ENCODE measurements at regions not wholly inside any gene's neighbourhood (a gene's known extent, or its start where the extent isn't known, plus 50 kb on each side); places are given as distances from the start of the nearest gene placed in this dataset.

DNA sequence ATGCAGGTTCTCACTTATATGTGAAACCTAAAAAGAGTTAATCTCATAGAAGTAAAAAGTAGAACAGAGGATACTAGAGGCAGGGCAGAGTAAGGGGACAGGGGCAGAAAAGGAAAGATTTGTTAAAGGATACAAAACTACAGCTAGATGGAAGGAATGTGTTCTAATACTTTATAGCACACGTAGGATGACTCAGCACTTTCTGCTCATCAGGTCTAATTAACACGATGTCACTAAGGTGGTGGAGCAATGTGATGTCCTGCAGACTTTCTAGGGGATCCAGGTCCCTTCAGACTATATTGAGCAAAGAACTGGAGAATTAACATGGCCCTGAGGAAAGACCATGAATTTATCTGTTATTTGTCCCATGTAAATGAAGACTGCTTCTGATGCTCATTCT lies 80.8 kb upstream of the CMKLR1 start:
- intact Hi-C loops (cut with DNase I; ENCODE audit: low total_unique reads) (no loop called here), in situ Hi-C loops (cut with MboI; ENCODE audit: low sequenced_read_pairs in 4 of 4) (no loop called here)
- DNase-seq (no peak), ATAC-seq (no peak)
- Histone ChIP-seq H3K4me1 (no peaks in the 10 kb centered on the region), H3K4me3 (no peak overlapping the region), H3K27ac (no peak overlapping the region), H3K27me3 (no peaks in the 10 kb centered on the region), H3K9me3 (no peaks in the 10 kb centered on the region), H3K36me3 (no peaks in the 10 kb centered on the region)
- TF ChIP-seq, protein P1, sequence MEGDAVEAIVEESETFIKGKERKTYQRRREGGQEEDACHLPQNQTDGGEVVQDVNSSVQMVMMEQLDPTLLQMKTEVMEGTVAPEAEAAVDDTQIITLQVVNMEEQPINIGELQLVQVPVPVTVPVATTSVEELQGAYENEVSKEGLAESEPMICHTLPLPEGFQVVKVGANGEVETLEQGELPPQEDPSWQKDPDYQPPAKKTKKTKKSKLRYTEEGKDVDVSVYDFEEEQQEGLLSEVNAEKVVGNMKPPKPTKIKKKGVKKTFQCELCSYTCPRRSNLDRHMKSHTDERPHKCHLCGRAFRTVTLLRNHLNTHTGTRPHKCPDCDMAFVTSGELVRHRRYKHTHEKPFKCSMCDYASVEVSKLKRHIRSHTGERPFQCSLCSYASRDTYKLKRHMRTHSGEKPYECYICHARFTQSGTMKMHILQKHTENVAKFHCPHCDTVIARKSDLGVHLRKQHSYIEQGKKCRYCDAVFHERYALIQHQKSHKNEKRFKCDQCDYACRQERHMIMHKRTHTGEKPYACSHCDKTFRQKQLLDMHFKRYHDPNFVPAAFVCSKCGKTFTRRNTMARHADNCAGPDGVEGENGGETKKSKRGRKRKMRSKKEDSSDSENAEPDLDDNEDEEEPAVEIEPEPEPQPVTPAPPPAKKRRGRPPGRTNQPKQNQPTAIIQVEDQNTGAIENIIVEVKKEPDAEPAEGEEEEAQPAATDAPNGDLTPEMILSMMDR (IDR thresholded peaks at IDR 0.05 in 4 of 5, conservative IDR thresholded peaks at IDR 0.05 in 1 of 5), result no peak
- TF ChIP-seq POLR2A (IDR thresholded peaks at IDR 0.05), result no peak

DNA sequence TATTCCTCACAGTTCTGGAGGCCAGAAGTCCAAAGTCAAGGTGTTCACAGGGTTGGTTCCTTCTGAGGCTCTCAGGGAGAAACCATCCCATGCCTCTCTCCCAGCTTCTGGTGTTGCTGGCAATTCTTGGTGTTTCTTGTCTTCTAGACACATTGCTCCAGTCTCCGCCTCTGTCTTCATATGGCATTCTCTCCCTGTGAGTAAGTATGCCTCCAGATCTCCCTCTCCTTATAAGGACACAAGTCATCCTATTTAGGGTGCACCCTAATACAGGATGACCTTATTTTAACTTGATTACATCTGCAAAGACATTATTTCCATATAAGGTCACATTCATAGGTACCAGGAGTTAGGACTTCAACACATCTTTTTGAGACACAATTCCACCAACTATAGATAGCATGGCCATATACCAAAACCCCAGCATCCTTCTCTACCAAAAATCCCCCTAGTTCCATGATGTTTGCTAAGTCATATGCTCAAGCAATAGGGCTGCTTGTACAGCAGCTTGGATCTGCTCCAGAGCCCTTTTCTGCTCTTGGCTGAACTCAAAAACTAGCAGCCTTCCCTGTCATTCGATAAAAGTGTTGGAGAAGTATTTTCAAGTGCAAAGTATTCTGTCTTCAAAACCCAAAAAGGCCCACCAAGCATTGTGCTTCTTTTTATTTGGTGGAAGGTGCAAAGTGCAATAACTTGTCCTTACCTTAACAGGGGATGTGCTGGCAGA lies 79.2 kb upstream of the CMKLR1 start:
- H3K9me3 ChIP-seq, result no peaks in the 10 kb centered on the region
- H3K4me1 ChIP-seq, result no peaks in the 10 kb centered on the region
- intact Hi-C loops (cut with DNase I; ENCODE audit: low total_unique reads), result no loop called here
- TF ChIP-seq POLR2A (IDR thresholded peaks at IDR 0.05), result no peak
- TF ChIP-seq, protein P1 (IDR thresholded peaks at IDR 0.05 in 4 of 5, conservative IDR thresholded peaks at IDR 0.05 in 1 of 5), result no peak
- in situ Hi-C loops (cut with MboI; ENCODE audit: low sequenced_read_pairs in 4 of 4), result no loop called here
- H3K27me3 ChIP-seq, result no peaks in the 10 kb centered on the region
- no peak for ATAC-seq
- DNase-seq, result no peak
- H3K4me3 ChIP-seq, result no peak overlapping the region
- no peak overlapping the region for H3K27ac ChIP-seq
- no peaks in the 10 kb centered on the region for H3K36me3 ChIP-seq

DNA sequence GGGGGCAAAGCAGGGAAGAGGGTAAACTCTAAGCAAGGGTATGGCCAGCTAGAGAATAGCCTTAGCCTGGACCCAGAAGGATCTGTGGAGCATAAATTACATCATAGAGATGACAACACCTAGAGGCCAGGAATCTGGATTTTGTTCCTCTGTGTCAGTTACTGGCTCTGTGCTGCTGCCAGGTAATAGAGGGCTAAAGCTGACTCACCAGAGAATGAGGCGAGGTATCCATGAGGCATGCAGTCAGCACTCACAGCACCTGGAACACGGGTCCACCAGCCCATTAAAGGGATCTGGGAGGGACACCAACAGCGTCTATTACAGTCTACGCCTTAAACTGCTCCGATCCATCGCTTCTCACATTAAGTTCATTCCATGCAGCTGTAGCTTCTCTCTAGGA lies 74.9 kb upstream of the CMKLR1 start:
- in situ Hi-C loops (cut with MboI; ENCODE audit: low sequenced_read_pairs in 4 of 4), result no loop called here
- Histone ChIP-seq H3K4me3 (no peak overlapping the region), H3K27me3 (no peaks in the 10 kb centered on the region), H3K9me3 (no peaks in the 10 kb centered on the region), H3K36me3 (no peaks in the 10 kb centered on the region), H3K27ac (no peak overlapping the region), H3K4me1 (no peaks in the 10 kb centered on the region)
- DNase-seq (no peak), ATAC-seq (no peak)
- TF ChIP-seq POLR2A (IDR thresholded peaks at IDR 0.05), result no peak
- TF ChIP-seq, protein P1 (IDR thresholded peaks at IDR 0.05 in 4 of 5, conservative IDR thresholded peaks at IDR 0.05 in 1 of 5), result no peak
- intact Hi-C loops (cut with DNase I; ENCODE audit: low total_unique reads), result no loop called here

DNA sequence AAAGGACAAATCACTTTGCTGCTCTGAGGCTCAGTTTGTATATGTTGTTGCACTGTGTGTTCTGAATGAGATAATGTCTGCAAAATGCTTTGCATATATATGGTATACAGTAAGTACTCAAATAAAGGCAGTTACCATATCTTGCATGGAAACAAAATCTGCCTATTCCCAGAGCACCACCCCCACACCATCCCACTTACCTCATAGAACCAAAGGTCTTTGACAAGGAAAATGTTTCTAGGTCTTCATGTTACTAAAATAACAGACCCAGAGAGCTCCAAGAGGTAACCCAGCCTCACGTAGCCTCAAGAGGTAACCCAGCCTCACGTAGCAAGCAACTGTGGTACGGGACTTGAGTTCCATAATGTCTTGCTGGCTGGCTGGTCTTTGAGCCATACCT lies 71.6 kb upstream of the CMKLR1 start:
- H3K27me3 ChIP-seq, result no peaks in the 10 kb centered on the region
- no peaks in the 10 kb centered on the region for H3K9me3 ChIP-seq
- no peaks in the 10 kb centered on the region for H3K4me1 ChIP-seq
- H3K4me3 ChIP-seq, result no peak overlapping the region
- in situ Hi-C loops (cut with MboI; ENCODE audit: low sequenced_read_pairs in 4 of 4) (no loop called here), intact Hi-C loops (cut with DNase I; ENCODE audit: low total_unique reads) (no loop called here)
- H3K27ac ChIP-seq, result no peak overlapping the region
- TF ChIP-seq, protein P1 (IDR thresholded peaks at IDR 0.05 in 4 of 5, conservative IDR thresholded peaks at IDR 0.05 in 1 of 5), result no peak
- no peak for TF ChIP-seq POLR2A (IDR thresholded peaks at IDR 0.05)
- ATAC-seq, result no peak
- H3K36me3 ChIP-seq, result no peaks in the 10 kb centered on the region
- no peak for DNase-seq

DNA sequence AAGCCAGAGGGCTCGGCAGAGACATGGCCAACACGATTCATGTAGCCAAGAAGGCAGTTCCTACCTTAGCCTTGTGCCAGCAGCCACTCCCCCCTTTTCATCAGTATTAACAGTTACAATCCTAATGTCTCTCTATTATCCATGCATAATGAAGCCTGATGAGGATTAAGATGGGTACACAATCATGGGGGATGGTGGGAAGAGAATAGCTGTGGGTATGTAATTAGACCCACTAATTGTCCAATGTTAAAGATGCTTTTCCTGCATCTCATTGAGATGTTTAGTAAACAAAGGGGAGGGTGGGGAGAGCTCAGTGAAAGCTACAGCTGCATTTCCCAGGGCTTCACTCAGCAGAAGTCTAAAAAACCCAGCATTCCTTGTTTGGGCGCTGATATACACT lies 70.4 kb upstream of the CMKLR1 start:
- H3K27me3 ChIP-seq, result no peaks in the 10 kb centered on the region
- H3K4me3 ChIP-seq, result no peak overlapping the region
- TF ChIP-seq, protein P1 (IDR thresholded peaks at IDR 0.05 in 4 of 5, conservative IDR thresholded peaks at IDR 0.05 in 1 of 5), result no peak
- TF ChIP-seq POLR2A (IDR thresholded peaks at IDR 0.05), result no peak
- no peak for ATAC-seq
- no peaks in the 10 kb centered on the region for H3K9me3 ChIP-seq
- DNase-seq, result no peak
- H3K36me3 ChIP-seq, result no peaks in the 10 kb centered on the region
- no peaks in the 10 kb centered on the region for H3K4me1 ChIP-seq
- intact Hi-C loops (cut with DNase I; ENCODE audit: low total_unique reads) (no loop called here), in situ Hi-C loops (cut with MboI; ENCODE audit: low sequenced_read_pairs in 4 of 4) (no loop called here)
- H3K27ac ChIP-seq, result no peak overlapping the region

All from gastrocnemius medialis (tissue), 4 donors.